A549 (cell line): ENCODE measurements at regions not wholly inside any gene's neighbourhood (a gene's known extent, or its start where the extent isn't known, plus 50 kb on each side); places are given as distances from the start of the nearest gene placed in this dataset.

ENCODE experiments used
- ATAC-seq, 2 experiments: fragments of 200-7000 bp in 1 of 2; fragments of >200 bp in 1 of 2; cut with Nextera tagmentation in 1 of 2; cut with Tn5 transposase in 1 of 2; 3 replicates each; pipeline versions ENCODE4 v1.8.0 to v1.9.1; 2018 to 2020; ENCODE audit warnings: mild to moderate bottlenecking in 1 of 2, moderate library complexity in 1 of 2
- CTCF ChIA-PET: fragments of 300-600 bp; sonication (Branson Sonifier 250); formaldehyde crosslinking; extraction: SDS; loops from one replicate; lab custom pipeline; 2021; ENCODE audit warnings: antibody characterized with exemption, inconsistent platforms; lab: Yijun Ruan, JAX
- POLR2A ChIA-PET: fragments of 350-600 bp; formaldehyde crosslinking; extraction: SDS; loops from one replicate; lab custom pipeline; 2021; ENCODE audit warnings: antibody characterized with exemption, inconsistent platforms; lab: Yijun Ruan, JAX
- DNase-seq, 2 experiments: peaks; one replicate each; pipeline versions ENCODE4 v3.0.0 to v3.0.0-alpha.2; 2011 to 2016; ENCODE audit warnings: low read depth in 1 of 2, low spot score in 1 of 2
- FAIRE-seq: peaks from 2 replicates; lab custom pipeline; 2011; peaks lifted over from hg19 to GRCh38; lab: Jason Lieb, UNC
- H3K27ac ChIP-seq, 2 experiments: fragments of >200 bp; sonication (Bioruptor Twin); formaldehyde crosslinking; 3 replicates each; pipeline ENCODE4 v1.5.1; 2016 to 2017
- H3K4me1 ChIP-seq: fragments of >200 bp; sonication (Bioruptor Twin); formaldehyde crosslinking; 3 replicates; pipeline ENCODE4 v1.6.1; 2016
- H3K4me2 ChIP-seq: fragments of >200 bp; sonication (Bioruptor Twin); formaldehyde crosslinking; 3 replicates; pipeline ENCODE4 v1.6.1; 2016
- H3K4me3 ChIP-seq: fragments of >200 bp; sonication (Bioruptor Twin); formaldehyde crosslinking; 3 replicates; pipeline ENCODE4 v1.5.1; 2016
- H3K9me3 ChIP-seq: fragments of >200 bp; sonication (Bioruptor Twin); formaldehyde crosslinking; 3 replicates; pipeline ENCODE4 v1.6.1; 2016
- BHLHE40 ChIP-seq: IDR thresholded peaks from 2 replicates; pipeline ENCODE4 v1.6.1; 2012; ENCODE audit warnings: low read depth, low read length, inconsistent platforms
- CBX8 ChIP-seq: fragments of 200-600 bp; sonication (generic); IDR thresholded peaks from 2 replicates; pipeline ENCODE4 v1.6.1; 2016
- EHMT2 ChIP-seq: fragments of 200-600 bp; sonication (generic); IDR thresholded peaks from 2 replicates; pipeline ENCODE4 v1.6.1; 2016; ENCODE audit warnings: antibody characterized with exemption, low read depth, mild to moderate bottlenecking, moderate library complexity
- ELK1 ChIP-seq: fragments of 150-350 bp; IDR thresholded peaks from 2 replicates; pipeline ENCODE4 v1.6.1; 2014; ENCODE audit warnings: low read depth, mild to moderate bottlenecking, low read length
- EP300 ChIP-seq, 2 experiments: fragments of >200 bp; sonication (Bioruptor Twin); formaldehyde crosslinking; IDR thresholded peaks; 2 replicates in 1 of 2; 3 replicates in 1 of 2; pipeline ENCODE4 v1.6.1; 2016 to 2017
- ESRRA ChIP-seq: fragments of 150-350 bp; IDR thresholded peaks from 2 replicates; pipeline ENCODE4 v1.6.1; 2014; ENCODE audit warnings: mild to moderate bottlenecking, low read length, borderline replicate concordance
- FOSL2 ChIP-seq, 2 experiments: fragments of 450-650 bp in 1 of 2; fragments of >200 bp in 1 of 2; sonication (Bioruptor Twin) in 1 of 2; formaldehyde crosslinking; IDR thresholded peaks; 2 replicates each; pipeline versions ENCODE4 v1.5.0 to v1.6.1; 2016 to 2020; ENCODE audit warnings: mild to moderate bottlenecking in 1 of 2, moderate library complexity in 1 of 2
- FOXS1 ChIP-seq: fragments of 250-450 bp; sonication (Bioruptor Pico); IDR thresholded peaks from 2 replicates; pipeline ENCODE4 v1.5.0; 2020; ENCODE audit warnings: mild to moderate bottlenecking, moderate library complexity
- HDAC2 ChIP-seq: fragments of 200-600 bp; sonication (generic); IDR thresholded peaks from 2 replicates; pipeline ENCODE4 v1.6.1; 2016
- HEYL ChIP-seq: fragments of 250-450 bp; sonication (Bioruptor Pico); IDR thresholded peaks from 2 replicates; pipeline ENCODE4 v1.8.0; 2021; ENCODE audit warnings: mild to moderate bottlenecking, moderate library complexity
- NFE2L2 ChIP-seq: fragments of 150-350 bp; conservative IDR thresholded peaks from 2 replicates; pipeline ENCODE4 v1.6.1; 2014; ENCODE audit warnings: low read length
- RFX5 ChIP-seq: fragments of 450-650 bp; IDR thresholded peaks from 2 replicates; pipeline ENCODE4 v1.7.1; 2014; ENCODE audit warnings: antibody characterized with exemption, mild to moderate bottlenecking, moderate library complexity
- WGBS: methylation state at CpG from one replicate; pipeline ENCODE4 v1.1.6; 2017; ENCODE audit errors: missing lambda C conversion rate; 5-methylcytosine and 5-hydroxymethylcytosine counted together
- small RNA-seq, 6 experiments: library from RNA; depleted of rRNA; stranded (forward); fragments of <200 nt; gene quantifications; one replicate each; pipeline ENCODE3, GENCODE V24; 2012
- TF ChIP-seq, protein P1 (sequence below): fragments of >200 bp; sonication (Bioruptor Twin); formaldehyde crosslinking; IDR thresholded peaks from 3 replicates; pipeline ENCODE4 v1.5.1; 2016
- TF ChIP-seq, protein P2 (sequence below): fragments of 250-450 bp; sonication (Bioruptor Pico); IDR thresholded peaks from 2 replicates; pipeline ENCODE4 v1.5.0; 2020; ENCODE audit warnings: low read depth, mild to moderate bottlenecking, moderate library complexity

DNA sequence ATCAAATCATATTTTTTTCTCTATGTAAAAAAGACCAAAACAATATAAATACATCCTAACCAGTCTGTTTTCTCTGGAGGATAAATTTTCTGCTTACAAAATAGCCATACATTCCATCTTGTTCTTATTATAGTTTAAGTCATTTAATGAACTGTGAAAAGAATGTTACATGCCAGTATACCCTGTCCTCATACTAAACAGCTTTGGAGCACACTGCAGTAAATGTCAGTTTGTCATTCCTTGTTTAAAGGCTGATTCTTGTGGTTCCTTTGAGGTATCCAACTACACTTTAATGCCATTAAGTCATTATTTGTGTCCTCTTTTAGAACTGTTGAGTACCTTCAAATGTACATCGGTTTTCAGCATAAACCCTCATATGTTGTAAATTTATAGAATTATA lies 52.7 kb upstream of the DCBLD2 start:
- no peak for FAIRE-seq

GRCh38 chr3:98952404-98952803 lies 50.9 kb upstream of the DCBLD2 start:
- ATAC-seq (peak; percentile 23 to 39; a peak in 3 of 6 replicates), DNase-seq (no peak), FAIRE-seq (no peak)
- ChIA-PET POLR2A (no interaction called here), CTCF (interaction anchor here (1.3 to 2.3 kb wide), 3 partner anchors 9 to 135 kb away, joined by 4 to 7 read pairs (median 5); no protein-coding TSS in a partner anchor)
- Histone ChIP-seq H3K4me2 (no peak overlapping the region), H3K4me1 (peaks cover 14% of the 10 kb centered on the region), H3K27ac (peak overlapping the region in 1 of 2 experiments; percentile 54; a peak in 3 of 6 replicates), H3K9me3 (no peaks in the 10 kb centered on the region), H3K4me3 (no peak overlapping the region)
- TF ChIP-seq EP300 (IDR thresholded peaks at IDR 0.05) (no peak), CBX8 (no peak), FOSL2 (IDR thresholded peaks at IDR 0.05) (no peak), FOSL2 (CRISPR knock-in tag; IDR thresholded peaks at IDR 0.05) (no peak), FOXS1 (CRISPR knock-in tag) (no peak), HDAC2 (no peak), NFE2L2 (no peak), EHMT2 (no peak), BHLHE40 (no peak), HEYL (CRISPR knock-in tag) (no peak), ELK1 (no peak)
- TF ChIP-seq, protein P1, sequence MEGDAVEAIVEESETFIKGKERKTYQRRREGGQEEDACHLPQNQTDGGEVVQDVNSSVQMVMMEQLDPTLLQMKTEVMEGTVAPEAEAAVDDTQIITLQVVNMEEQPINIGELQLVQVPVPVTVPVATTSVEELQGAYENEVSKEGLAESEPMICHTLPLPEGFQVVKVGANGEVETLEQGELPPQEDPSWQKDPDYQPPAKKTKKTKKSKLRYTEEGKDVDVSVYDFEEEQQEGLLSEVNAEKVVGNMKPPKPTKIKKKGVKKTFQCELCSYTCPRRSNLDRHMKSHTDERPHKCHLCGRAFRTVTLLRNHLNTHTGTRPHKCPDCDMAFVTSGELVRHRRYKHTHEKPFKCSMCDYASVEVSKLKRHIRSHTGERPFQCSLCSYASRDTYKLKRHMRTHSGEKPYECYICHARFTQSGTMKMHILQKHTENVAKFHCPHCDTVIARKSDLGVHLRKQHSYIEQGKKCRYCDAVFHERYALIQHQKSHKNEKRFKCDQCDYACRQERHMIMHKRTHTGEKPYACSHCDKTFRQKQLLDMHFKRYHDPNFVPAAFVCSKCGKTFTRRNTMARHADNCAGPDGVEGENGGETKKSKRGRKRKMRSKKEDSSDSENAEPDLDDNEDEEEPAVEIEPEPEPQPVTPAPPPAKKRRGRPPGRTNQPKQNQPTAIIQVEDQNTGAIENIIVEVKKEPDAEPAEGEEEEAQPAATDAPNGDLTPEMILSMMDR = no peak
- TF ChIP-seq, protein P2, sequence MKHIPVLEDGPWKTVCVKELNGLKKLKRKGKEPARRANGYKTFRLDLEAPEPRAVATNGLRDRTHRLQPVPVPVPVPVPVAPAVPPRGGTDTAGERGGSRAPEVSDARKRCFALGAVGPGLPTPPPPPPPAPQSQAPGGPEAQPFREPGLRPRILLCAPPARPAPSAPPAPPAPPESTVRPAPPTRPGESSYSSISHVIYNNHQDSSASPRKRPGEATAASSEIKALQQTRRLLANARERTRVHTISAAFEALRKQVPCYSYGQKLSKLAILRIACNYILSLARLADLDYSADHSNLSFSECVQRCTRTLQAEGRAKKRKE (CRISPR knock-in tag) = no peak
- 94% methylated on average over 1 of the region's 1 CpG for WGBS

More for the DNA sequence above, 52.7 kb upstream of the DCBLD2 start:
- ATAC-seq = no peak
- H3K4me1 ChIP-seq = peaks cover 19% of the 10 kb centered on the region
- ChIA-PET CTCF (interaction anchor here (1.6 to 1.7 kb wide), 2 partner anchors 26 to 31 kb away, joined by 3 to 5 read pairs; no protein-coding TSS in a partner anchor), POLR2A (interaction anchor here (1.8 kb wide), 1 partner anchor 12 kb away, joined by 3 read pairs; no protein-coding TSS in a partner anchor)
- H3K4me3 ChIP-seq = no peak overlapping the region
- 82% methylated on average over 1 of the region's 1 CpG for WGBS
- no peak overlapping the region for H3K4me2 ChIP-seq
- no peak for DNase-seq
- peak overlapping the region in 1 of 2 experiments; percentile 70; a peak in 3 of 6 replicates for H3K27ac ChIP-seq
- H3K9me3 ChIP-seq = no peaks in the 10 kb centered on the region
- TF ChIP-seq CBX8 (no peak), RFX5 (no peak), ESRRA (no peak)
- TF ChIP-seq, all 56 proteins: peak for 0

Small RNAs in the stretch of these regions (small RNA-seq; reads per million reads assigned to genes)
- 0 reads per million in 6 experiments for gene AC107297.1
- 0 reads per million in 6 experiments for gene RF00066
